ENCODE measurements at regions not wholly inside any gene's neighbourhood (a gene's known extent, or its start where the extent isn't known, plus 50 kb on each side); places are given as distances from the start of the nearest gene placed in this dataset.

GRCh38 chr14:53655080-53655785 is 301.4 kb downstream of the BMP4 start:
- H3K27me3 ChIP-seq, result no peaks in the 10 kb centered on the region
- intact Hi-C loops (cut with DNase I), result no loop called here

GRCh38 chr14:53652068-53652467 is 304.6 kb downstream of the BMP4 start:
- no peak for TF ChIP-seq CTCF (IDR thresholded peaks at IDR 0.05)
- no peak overlapping the region for H3K4me3 ChIP-seq
- no peaks in the 10 kb centered on the region for H3K27me3 ChIP-seq
- no peak overlapping the region for H3K9ac ChIP-seq (ENCODE audit: low read depth in 2 of 2, low read length in 2 of 2)
- intact Hi-C loops (cut with DNase I), result no loop called here
- H3K36me3 ChIP-seq, result no peaks in the 10 kb centered on the region
- H3K4me1 ChIP-seq, result no peaks in the 10 kb centered on the region
- H3K27ac ChIP-seq, result no peak overlapping the region
- DNase-seq, result no peak
- no peaks in the 10 kb centered on the region for H3K9me3 ChIP-seq

More at GRCh38 chr14:53655080-53655785, 301.4 kb downstream of the BMP4 start:
- no peak overlapping the region for H3K4me3 ChIP-seq
- H3K4me1 ChIP-seq, result no peaks in the 10 kb centered on the region
- no peak for TF ChIP-seq CTCF (IDR thresholded peaks at IDR 0.05)
- no peak overlapping the region for H3K9ac ChIP-seq (ENCODE audit: low read depth in 2 of 2, low read length in 2 of 2)
- H3K9me3 ChIP-seq, result no peaks in the 10 kb centered on the region
- H3K36me3 ChIP-seq, result no peaks in the 10 kb centered on the region
- H3K27ac ChIP-seq, result no peak overlapping the region
- no peak for DNase-seq

- H3K27ac ChIP-seq, result no peak overlapping the region
- no peaks in the 10 kb centered on the region for H3K9me3 ChIP-seq
- no peak overlapping the region for H3K4me3 ChIP-seq
- DNase-seq, result no peak
- no peak overlapping the region for H3K9ac ChIP-seq (ENCODE audit: low read depth in 2 of 2, low read length in 2 of 2)
- no peaks in the 10 kb centered on the region for H3K4me1 ChIP-seq
- TF ChIP-seq CTCF (IDR thresholded peaks at IDR 0.05), result no peak
- no peaks in the 10 kb centered on the region for H3K36me3 ChIP-seq
- no peaks in the 10 kb centered on the region for H3K27me3 ChIP-seq
- intact Hi-C loops (cut with DNase I), result no loop called here
These were observed 305.4 kb downstream of the BMP4 start for GRCh38 chr14:53651096-53651740.

GRCh38 chr14:53646925-53647324 is 309.7 kb downstream of the BMP4 start:
- Histone ChIP-seq H3K4me1 (no peaks in the 10 kb centered on the region), H3K9ac (ENCODE audit: low read depth in 2 of 2, low read length in 2 of 2) (no peak overlapping the region), H3K27ac (no peak overlapping the region), H3K36me3 (no peaks in the 10 kb centered on the region), H3K9me3 (no peaks in the 10 kb centered on the region), H3K27me3 (no peaks in the 10 kb centered on the region), H3K4me3 (no peak overlapping the region)
- intact Hi-C loops (cut with DNase I), result no loop called here
- no peak for DNase-seq
- TF ChIP-seq CTCF (IDR thresholded peaks at IDR 0.05), result no peak

GRCh38 chr14:53640695-53641094 is 315.9 kb downstream of the BMP4 start:
- Histone ChIP-seq H3K9ac (ENCODE audit: low read depth in 2 of 2, low read length in 2 of 2) (no peak overlapping the region), H3K4me3 (no peak overlapping the region), H3K27me3 (no peaks in the 10 kb centered on the region), H3K9me3 (no peaks in the 10 kb centered on the region), H3K36me3 (no peaks in the 10 kb centered on the region), H3K27ac (no peak overlapping the region), H3K4me1 (no peaks in the 10 kb centered on the region)
- intact Hi-C loops (cut with DNase I), result no loop called here
- TF ChIP-seq CTCF (IDR thresholded peaks at IDR 0.05), result no peak
- no peak for DNase-seq

All from colonic mucosa (tissue), 4 donors.